HG03139 (cell line): ENCODE measurements at regions not wholly inside any gene's neighbourhood (a gene's known extent, or its start where the extent isn't known, plus 50 kb on each side); places are given as distances from the start of the nearest gene placed in this dataset.

Experiments
- ATAC-seq: cut with Tn5 transposase; IDR thresholded peaks from one replicate; pipeline ENCODE4 v1.9.1; 2021; ENCODE audit not compliant: unreplicated experiment

- ATAC-seq: no peak
Measured at GRCh38 chr6:80667006-80667405, 560.5 kb downstream of the BCKDHB start.

DNA sequence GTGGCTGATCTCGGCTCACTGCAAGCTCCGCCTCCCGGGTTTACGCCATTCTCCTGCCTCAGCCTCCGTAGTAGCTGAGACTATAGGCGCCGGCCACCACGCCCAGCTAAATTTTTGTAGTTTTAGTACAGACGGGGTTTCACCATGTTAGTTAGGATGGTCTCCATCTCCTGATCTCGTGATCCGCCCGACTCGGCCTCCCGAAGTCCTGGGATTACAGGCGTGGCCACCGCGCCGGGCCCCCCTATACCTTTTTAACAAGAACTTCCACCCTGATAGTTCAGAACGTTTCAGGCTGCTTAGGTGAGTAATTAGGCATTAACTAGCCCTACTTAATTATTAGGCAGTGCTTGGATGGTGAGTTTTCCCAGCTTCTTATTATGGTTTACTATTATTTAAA lies 552.5 kb downstream of the BCKDHB start:
- ATAC-seq: no peak

DNA sequence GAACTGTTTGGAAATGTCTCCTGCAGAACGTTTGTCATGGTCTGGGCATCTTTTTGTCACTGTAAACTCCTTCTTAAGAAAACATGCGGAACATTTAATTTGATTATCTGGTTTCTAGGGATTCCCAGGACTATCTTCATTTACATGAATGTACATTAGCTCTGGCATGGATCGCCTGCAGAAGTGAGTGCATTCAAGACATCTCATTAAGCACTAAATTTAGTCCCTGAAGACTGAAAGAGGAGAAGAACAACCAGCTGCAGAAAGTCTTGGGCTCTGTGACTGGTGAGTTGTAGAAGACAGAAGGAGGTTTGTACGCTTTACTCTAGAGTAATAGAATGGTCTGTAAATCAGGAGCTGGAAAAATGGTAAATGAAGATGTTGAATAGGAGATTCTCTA lies 540.7 kb downstream of the BCKDHB start:
- ATAC-seq: no peak

- no peak for ATAC-seq
Measured at GRCh38 chr6:80643881-80644280, 537.4 kb downstream of the BCKDHB start.

DNA sequence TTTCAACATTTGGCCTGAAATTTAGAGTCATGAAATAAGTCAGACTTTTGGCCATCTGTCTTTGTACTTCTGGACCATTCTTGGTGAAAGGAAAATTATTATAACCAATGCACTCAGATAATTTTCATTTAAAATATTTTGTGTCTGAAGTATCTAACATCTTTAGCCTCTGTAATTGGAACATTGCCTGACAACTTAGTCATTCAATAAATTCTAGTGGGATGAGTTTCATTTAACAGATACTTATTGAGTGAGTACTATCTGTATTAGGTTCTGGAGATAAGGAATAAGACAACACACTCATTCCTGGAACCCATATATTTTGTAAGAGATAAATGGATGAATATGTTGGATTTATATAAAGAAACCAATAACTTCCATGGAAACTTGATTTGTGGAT lies 536.0 kb downstream of the BCKDHB start:
- no peak for ATAC-seq

DNA sequence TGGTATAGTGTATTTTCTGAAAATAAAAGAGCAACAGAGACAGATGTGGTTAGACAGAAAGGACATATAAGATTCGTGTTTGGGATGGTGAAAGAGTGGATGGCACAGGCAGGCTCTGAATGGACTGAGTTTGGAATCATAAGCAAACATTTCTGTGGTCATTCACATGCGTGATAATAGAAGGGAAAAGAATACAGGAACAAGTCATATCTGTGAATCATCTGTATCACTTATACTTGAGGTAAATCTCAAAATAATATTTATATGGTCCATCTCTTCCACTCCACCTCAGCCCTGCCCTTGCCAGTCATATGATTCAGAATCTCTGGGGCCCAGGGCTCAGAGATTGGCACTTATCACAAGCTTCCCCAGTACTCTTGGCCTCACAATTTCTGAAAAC lies 535.1 kb downstream of the BCKDHB start:
- ATAC-seq: no peak

DNA sequence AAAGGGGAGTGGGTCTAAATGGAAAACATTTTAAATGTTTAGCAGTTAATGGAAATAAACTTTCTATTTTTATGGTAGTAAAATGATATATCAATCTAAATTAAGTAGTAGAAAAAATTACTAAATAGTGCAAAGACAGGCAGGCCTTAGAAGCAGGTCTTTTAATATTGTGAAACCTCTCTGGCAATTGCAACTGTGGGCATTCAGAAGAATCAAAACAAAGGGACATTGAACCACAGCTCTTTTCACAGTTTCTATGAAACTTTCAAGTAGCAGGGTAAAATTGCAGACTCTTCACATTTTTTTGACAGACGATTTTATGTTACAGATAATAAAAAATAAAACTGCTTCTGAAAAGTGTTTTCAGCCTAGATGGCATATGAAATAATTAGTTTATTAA lies 533.7 kb downstream of the BCKDHB start:
- no peak for ATAC-seq

DNA sequence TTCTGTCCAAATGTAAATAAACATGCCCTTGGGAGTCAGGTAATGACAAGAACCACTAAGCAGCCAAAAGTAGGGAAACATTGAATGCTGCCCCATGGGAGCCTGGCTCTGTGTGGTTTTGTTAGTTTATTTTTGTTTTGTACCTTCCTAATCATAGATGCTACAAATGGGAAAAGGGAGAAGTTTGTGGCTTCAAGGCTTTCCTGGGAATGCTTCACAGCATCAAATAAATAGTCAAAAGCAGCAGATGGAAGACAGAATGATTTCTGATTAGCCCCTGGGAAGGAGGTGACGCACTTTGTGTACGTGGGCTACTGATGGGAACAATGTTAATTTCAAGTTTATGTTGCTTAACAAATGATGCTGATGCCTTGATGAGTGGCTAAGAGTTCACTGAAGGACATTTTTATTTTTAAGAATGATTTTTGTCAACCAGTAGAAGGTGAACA lies 532.7 kb downstream of the BCKDHB start:
- no peak for ATAC-seq

- ATAC-seq: no peak
Measured at GRCh38 chr6:80638213-80639055, 532.0 kb downstream of the BCKDHB start.

GRCh38 chr6:80637312-80637711 lies 530.8 kb downstream of the BCKDHB start:
- no peak for ATAC-seq

GRCh38 chr6:80636689-80637088 lies 530.2 kb downstream of the BCKDHB start:
- no peak for ATAC-seq

DNA sequence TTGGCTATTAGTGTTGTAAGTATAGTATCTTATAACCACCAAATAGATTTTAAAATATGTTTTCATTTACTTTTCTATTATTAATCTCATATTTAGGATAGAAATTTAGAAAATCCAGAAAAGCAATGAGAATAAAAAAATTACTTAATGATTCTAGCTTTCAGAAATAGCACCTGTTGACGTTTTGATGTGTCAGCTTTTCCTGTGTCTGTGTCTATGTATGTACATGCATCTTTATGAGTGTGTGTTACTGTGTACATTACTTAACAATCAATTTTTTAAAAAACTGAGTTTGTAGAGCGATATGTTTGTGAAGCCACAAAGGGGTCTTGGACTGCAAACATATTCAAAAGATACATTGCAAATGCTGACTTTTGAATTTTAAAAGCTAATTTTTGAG lies 526.9 kb downstream of the BCKDHB start:
- ATAC-seq: no peak

DNA sequence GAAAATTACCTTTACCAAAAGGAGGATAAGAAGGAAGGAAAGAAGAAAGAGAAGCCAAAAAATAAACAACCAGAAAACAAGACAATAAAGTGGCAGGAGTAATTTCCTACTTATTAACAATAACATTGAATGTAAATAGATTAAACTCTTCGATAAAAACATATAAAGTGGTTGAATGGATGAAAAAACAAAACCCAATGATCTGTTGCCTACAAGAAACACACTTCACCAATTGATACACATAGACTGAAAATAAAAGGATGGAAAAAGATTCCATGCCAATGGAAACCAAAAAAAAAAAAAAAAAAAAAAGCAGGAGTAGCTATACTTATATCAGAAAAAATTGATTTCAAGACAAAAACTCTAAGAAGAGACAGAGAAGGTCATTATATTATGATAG lies 518.9 kb downstream of the BCKDHB start:
- ATAC-seq: no peak

- no peak for ATAC-seq
Measured at GRCh38 chr6:80623066-80623815, 516.8 kb downstream of the BCKDHB start.

DNA sequence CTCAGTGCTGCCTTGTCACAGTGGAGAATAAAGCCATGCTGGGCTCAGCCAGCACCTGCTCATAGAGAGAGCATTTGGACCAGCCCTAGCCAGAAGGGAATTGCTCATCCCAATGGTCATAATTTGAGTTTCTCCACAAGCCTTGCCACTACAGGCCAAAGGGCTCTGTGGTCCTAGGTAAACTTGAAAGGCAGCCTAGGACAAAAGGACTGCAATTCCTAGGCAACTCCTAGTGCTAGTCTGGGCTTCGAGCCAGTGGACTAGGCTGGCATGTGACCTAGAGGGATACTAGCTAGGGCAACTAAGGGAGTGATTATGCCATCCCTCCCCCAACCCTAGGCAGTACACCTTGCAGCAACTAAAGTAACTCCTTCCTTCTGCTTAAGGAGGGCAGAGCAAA lies 516.2 kb downstream of the BCKDHB start:
- no peak for ATAC-seq

DNA sequence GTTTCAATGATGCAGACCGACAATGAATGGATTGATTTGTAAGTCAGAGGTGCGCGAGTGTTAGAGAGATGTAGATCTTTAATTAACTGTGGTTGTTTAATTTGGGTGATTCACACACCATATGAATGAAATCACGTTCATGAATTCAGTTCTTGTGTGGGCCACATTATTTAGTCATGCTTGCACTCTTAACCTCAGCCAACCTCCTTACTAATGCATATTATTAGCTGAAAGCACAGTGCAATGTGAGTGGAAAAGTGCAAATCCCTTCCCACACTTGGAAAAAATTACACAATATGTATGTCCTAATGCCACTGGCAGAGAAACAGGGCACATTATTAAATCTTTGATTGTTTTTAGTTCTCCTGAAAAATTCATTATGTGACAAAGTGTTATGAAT lies 512.5 kb downstream of the BCKDHB start:
- ATAC-seq: no peak

GRCh38 chr6:80610846-80611245 lies 504.4 kb downstream of the BCKDHB start:
- no peak for ATAC-seq

DNA sequence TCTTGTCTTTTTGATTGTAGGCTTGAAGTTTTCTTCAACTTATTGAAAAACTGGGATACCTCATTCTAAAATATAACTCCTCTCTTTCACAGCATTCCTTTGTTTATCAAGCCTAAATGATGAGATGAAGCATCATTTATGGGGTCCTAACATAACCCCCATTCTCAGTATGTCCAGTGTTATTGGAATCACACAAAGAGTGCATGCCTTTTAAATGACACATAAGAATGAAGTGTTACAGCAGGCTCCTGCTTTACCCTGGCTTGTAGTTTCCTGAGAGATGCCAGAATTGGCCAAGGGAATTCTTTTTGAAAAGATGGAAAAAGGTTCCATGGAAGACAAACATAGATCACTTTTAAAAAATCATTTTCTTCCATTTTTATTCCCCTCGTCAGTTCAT lies 502.4 kb downstream of the BCKDHB start:
- no peak for ATAC-seq

DNA sequence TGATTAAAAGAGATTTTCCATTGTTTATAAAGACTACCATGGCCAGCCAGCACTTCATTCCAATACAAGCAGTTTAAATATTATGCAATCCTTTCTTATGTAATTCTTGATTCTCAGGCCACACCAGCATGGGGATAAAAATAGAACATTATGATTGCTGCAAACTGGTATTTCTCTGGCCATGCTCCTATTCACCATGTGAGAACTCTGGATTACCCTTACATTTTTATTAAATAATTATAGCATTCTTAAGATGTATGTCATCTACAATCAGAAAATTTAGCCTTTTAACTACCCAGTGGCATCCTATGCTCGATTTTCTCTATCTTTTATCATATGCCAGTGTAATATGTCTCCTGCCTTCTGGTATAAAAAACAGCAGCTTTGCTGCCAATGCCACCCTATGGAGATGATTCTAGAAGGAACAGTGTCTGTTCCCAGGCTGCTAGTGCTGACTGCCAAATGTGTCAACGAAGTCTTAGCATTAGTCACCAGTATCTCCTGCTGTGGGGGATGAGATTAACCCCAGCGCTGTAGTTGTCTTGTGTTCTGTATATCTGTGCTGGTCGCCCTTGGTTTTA lies 501.4 kb downstream of the BCKDHB start:
- no peak for ATAC-seq

GRCh38 chr6:80605165-80605989 lies 498.9 kb downstream of the BCKDHB start:
- ATAC-seq: no peak

DNA sequence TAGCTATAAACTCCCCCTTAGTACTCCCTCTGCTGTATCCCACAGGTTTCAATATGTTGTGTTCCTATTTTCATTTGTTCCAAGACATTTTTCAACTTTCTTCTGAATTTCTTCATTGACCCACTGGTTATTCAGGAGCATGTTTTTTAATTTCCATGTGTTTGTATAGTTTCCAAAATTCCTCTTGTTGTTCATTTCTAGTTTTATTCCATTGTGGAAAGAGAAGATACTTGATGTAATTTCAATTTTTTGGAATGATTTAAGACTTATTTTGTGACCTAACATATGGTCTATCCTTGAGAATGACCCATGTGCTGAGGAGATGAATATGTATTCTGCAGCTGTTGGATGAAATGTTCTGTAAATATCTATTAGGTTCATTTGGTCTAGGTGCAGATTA lies 497.2 kb downstream of the BCKDHB start:
- no peak for ATAC-seq
